22Rv1 (cell line): ENCODE measurements at regions not wholly inside any gene's neighbourhood (a gene's known extent, or its start where the extent isn't known, plus 50 kb on each side); places are given as distances from the start of the nearest gene placed in this dataset.

Source experiments
- CTCF ChIP-seq: fragments of 450-650 bp; IDR thresholded peaks from 2 replicates; pipeline ENCODE4 v1.5.1; 2017; ENCODE audit warnings: mild to moderate bottlenecking
- ZFX ChIP-seq: fragments of 450-650 bp; IDR thresholded peaks from 2 replicates; pipeline ENCODE4 v1.6.1; 2017; ENCODE audit warnings: antibody characterized with exemption, borderline replicate concordance

DNA sequence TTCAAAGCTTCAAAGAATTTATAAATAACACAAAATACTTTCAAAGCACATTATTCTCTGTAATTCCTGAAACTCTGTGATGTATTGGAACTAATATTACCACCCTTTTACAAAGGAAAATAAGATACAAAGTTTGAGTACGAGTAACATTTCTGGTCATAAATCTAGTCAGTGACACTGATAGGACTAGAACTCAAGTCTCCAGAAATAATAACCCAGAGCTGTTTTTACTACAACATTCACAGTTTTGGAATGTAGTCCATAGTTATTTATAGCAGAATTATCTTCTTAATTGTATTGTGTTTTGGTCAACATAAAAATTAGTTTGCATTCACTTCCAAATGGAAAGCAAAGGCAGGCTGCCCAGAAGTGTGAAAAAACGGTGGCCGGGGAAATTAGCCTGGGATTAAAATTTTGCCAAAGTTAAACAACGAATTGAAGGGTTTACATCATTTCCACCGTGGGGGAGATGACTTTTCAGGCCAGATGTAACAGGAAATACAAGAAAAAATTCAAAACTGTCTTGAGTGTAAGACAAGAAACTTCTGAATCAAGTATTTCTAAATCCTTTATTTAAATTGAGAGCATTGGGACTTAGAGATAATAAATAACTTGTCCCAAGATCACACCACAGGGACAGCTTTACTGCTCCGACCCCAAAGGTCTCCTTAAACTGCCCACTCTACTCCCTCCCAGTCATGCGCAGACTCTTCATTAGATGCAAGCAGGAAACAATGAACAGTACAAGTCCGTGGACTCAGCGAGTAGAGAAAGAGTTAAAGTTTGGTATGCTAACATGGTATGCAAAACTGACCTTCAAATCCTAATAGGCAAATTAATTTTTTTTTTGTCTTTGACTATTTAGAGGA, 74.3 kb upstream of the VGLL4 start:
- no peak for TF ChIP-seq CTCF
- no peak for TF ChIP-seq ZFX
